Urothelium cell line (cell line): ENCODE measurements at regions not wholly inside any gene's neighbourhood (a gene's known extent, or its start where the extent isn't known, plus 50 kb on each side); places are given as distances from the start of the nearest gene placed in this dataset.
A peak's percentile ranks its signal among the peaks of the same experiment; 100 is the strongest.

ENCODE experiments used
- DNase-seq: peaks from one replicate; pipeline ENCODE4 v3.0.0; 2011; ENCODE audit warnings: low spot score, mixed read lengths
- FAIRE-seq: peaks from 2 replicates; lab custom pipeline; 2011; peaks lifted over from hg19 to GRCh38; lab: Jason Lieb, UNC

- DNase-seq, result no peak
- no peak for FAIRE-seq
Measured at GRCh38 chr4:171202908-171203307, 610.3 kb upstream of the GALNTL6 start.

GRCh38 chr4:171186700-171187099 lies 626.5 kb upstream of the GALNTL6 start:
- DNase-seq, result no peak
- no peak for FAIRE-seq

GRCh38 chr4:171181090-171181489 lies 632.1 kb upstream of the GALNTL6 start:
- FAIRE-seq (no peak), DNase-seq (no peak)

- no peak for FAIRE-seq
- no peak for DNase-seq
Measured at GRCh38 chr4:171170671-171171070, 642.5 kb upstream of the GALNTL6 start.

GRCh38 chr4:171169396-171169795 lies 643.8 kb upstream of the GALNTL6 start:
- no peak for FAIRE-seq

GRCh38 chr4:171162478-171162877 lies 650.7 kb upstream of the GALNTL6 start:
- no peak for DNase-seq
- FAIRE-seq, result no peak

More at GRCh38 chr4:171169396-171169795, 643.8 kb upstream of the GALNTL6 start:
- no peak for DNase-seq

- DNase-seq, result no peak
- no peak for FAIRE-seq
Measured at GRCh38 chr4:171157462-171158082, 655.6 kb upstream of the GALNTL6 start.

GRCh38 chr4:171142639-171143038 lies 670.6 kb upstream of the GALNTL6 start:
- FAIRE-seq, result no peak
- no peak for DNase-seq

GRCh38 chr4:171142045-171142444 lies 671.2 kb upstream of the GALNTL6 start:
- no peak for FAIRE-seq
- DNase-seq, result no peak

GRCh38 chr4:171130256-171130801 lies 682.9 kb upstream of the GALNTL6 start:
- DNase-seq (no peak), FAIRE-seq (no peak)

- FAIRE-seq (no peak), DNase-seq (no peak)
Measured at GRCh38 chr4:171118091-171118490, 695.1 kb upstream of the GALNTL6 start.

- FAIRE-seq (no peak), DNase-seq (no peak)
Measured at GRCh38 chr4:171117457-171117856, 695.7 kb upstream of the GALNTL6 start.

- FAIRE-seq (no peak), DNase-seq (no peak)
Measured at GRCh38 chr4:171101845-171102244, 711.4 kb upstream of the GALNTL6 start.

GRCh38 chr4:171087089-171087488 lies 726.1 kb upstream of the GALNTL6 start:
- no peak for DNase-seq
- FAIRE-seq, result no peak

GRCh38 chr4:171067422-171067821 lies 745.8 kb upstream of the GALNTL6 start:
- DNase-seq (no peak), FAIRE-seq (no peak)

GRCh38 chr4:171049380-171049779 lies 763.8 kb upstream of the GALNTL6 start:
- FAIRE-seq (no peak), DNase-seq (no peak)

- FAIRE-seq (no peak), DNase-seq (no peak)
Measured at GRCh38 chr4:171042989-171043524, 770.1 kb upstream of the GALNTL6 start.

- DNase-seq, result no peak
- no peak for FAIRE-seq
Measured at GRCh38 chr4:171035909-171036308, 777.3 kb upstream of the GALNTL6 start.

GRCh38 chr4:171031338-171031737 lies 781.9 kb upstream of the GALNTL6 start:
- FAIRE-seq (no peak), DNase-seq (no peak)

GRCh38 chr4:171025776-171026175 lies 787.4 kb upstream of the GALNTL6 start:
- FAIRE-seq (no peak), DNase-seq (peak; percentile 12)

- FAIRE-seq (no peak), DNase-seq (no peak)
Measured at GRCh38 chr4:171025343-171025742, 787.9 kb upstream of the GALNTL6 start.

GRCh38 chr4:171024720-171025303 lies 788.4 kb upstream of the GALNTL6 start:
- no peak for FAIRE-seq
- no peak for DNase-seq
